ENCODE measurements at regions not wholly inside any gene's neighbourhood (a gene's known extent, or its start where the extent isn't known, plus 50 kb on each side); places are given as distances from the start of the nearest gene placed in this dataset.

GRCh38 chr2:53450923-53451322 lies 316.7 kb upstream of the CHAC2 start:
- Histone ChIP-seq H3K27ac (no peak overlapping the region), H3K4me3 (no peak overlapping the region)
- no peak for TF ChIP-seq CTCF (IDR thresholded peaks at IDR 0.05)
- DNase-seq (ENCODE audit: low spot score) = no peak

GRCh38 chr2:53448591-53448990 lies 319.0 kb upstream of the CHAC2 start:
- DNase-seq (ENCODE audit: low spot score) = no peak
- TF ChIP-seq CTCF (IDR thresholded peaks at IDR 0.05) = no peak
- H3K4me3 ChIP-seq = no peak overlapping the region

GRCh38 chr2:53448086-53448485 lies 319.5 kb upstream of the CHAC2 start:
- TF ChIP-seq CTCF (IDR thresholded peaks at IDR 0.05) = no peak
- H3K27ac ChIP-seq = no peak overlapping the region
- H3K4me3 ChIP-seq = no peak overlapping the region
- DNase-seq (ENCODE audit: low spot score) = no peak

More at GRCh38 chr2:53448591-53448990, 319.0 kb upstream of the CHAC2 start:
- H3K27ac ChIP-seq = no peak overlapping the region

GRCh38 chr2:53445383-53446070 lies 322.1 kb upstream of the CHAC2 start:
- no peak overlapping the region for H3K27ac ChIP-seq
- DNase-seq (ENCODE audit: low spot score) = no peak
- no peak for TF ChIP-seq CTCF (IDR thresholded peaks at IDR 0.05)
- H3K4me3 ChIP-seq = no peak overlapping the region

- no peak for TF ChIP-seq CTCF (IDR thresholded peaks at IDR 0.05)
- no peak for DNase-seq (ENCODE audit: low spot score)
- no peak overlapping the region for H3K4me3 ChIP-seq
Measured at GRCh38 chr2:53442783-53443182, 324.8 kb upstream of the CHAC2 start.

GRCh38 chr2:53442093-53442492 lies 325.5 kb upstream of the CHAC2 start:
- no peak overlapping the region for H3K4me3 ChIP-seq
- no peak for DNase-seq (ENCODE audit: low spot score)
- no peak for TF ChIP-seq CTCF (IDR thresholded peaks at IDR 0.05)
- no peak overlapping the region for H3K27ac ChIP-seq

More at GRCh38 chr2:53442783-53443182, 324.8 kb upstream of the CHAC2 start:
- H3K27ac ChIP-seq = no peak overlapping the region

GRCh38 chr2:53438692-53439091 lies 328.9 kb upstream of the CHAC2 start:
- Histone ChIP-seq H3K27ac (no peak overlapping the region), H3K4me3 (no peak overlapping the region)
- no peak for TF ChIP-seq CTCF (IDR thresholded peaks at IDR 0.05)
- DNase-seq (ENCODE audit: low spot score) = no peak
